Chondrocyte (in vitro differentiated cells): ENCODE measurements at regions not wholly inside any gene's neighbourhood (a gene's known extent, or its start where the extent isn't known, plus 50 kb on each side); places are given as distances from the start of the nearest gene placed in this dataset.
"Not testable (repeated sequence)": the region's sequence is repeated elsewhere in the genome, so short reads cannot be mapped to it uniquely, and the experiment has no call there.

ENCODE experiments used
- DNase-seq: peaks from one replicate; pipeline ENCODE4 v3.0.0; 2021; ENCODE audit warnings: mixed read lengths, low spot score
- H3K27ac Mint-ChIP-seq: one replicate; pipeline ENCODE4 v1.8.0; 2021; ENCODE audit warnings: mild to moderate bottlenecking, moderate library complexity, mixed read lengths; ENCODE audit not compliant: unreplicated experiment
- H3K27me3 Mint-ChIP-seq: 2 replicates; pipeline ENCODE4 v1.8.0; 2021; ENCODE audit warnings: low read depth, mixed read lengths
- H3K36me3 Mint-ChIP-seq: 2 replicates; pipeline ENCODE4 v1.8.0; 2021; ENCODE audit warnings: low read depth, mixed read lengths
- H3K4me1 Mint-ChIP-seq: 2 replicates; pipeline ENCODE4 v1.8.0; 2021; ENCODE audit warnings: low read depth, mild to moderate bottlenecking, mixed read lengths
- H3K4me3 Mint-ChIP-seq: one replicate; pipeline ENCODE4 v1.8.0; 2021; ENCODE audit warnings: mild to moderate bottlenecking, moderate library complexity, mixed read lengths; ENCODE audit not compliant: unreplicated experiment
- H3K9me3 Mint-ChIP-seq: 2 replicates; pipeline ENCODE4 v1.8.0; 2021; ENCODE audit warnings: low read depth, mixed read lengths
- CTCF ChIP-seq: fragments of 200-600 bp; sonication (generic); IDR thresholded peaks from 2 replicates; pipeline ENCODE4 v1.5.0; 2021; ENCODE audit warnings: antibody characterized with exemption, mild to moderate bottlenecking, moderate library complexity

- no peak overlapping the region for H3K27ac Mint-ChIP-seq
- H3K4me1 Mint-ChIP-seq = no peaks in the 10 kb centered on the region
- no peaks in the 10 kb centered on the region for H3K36me3 Mint-ChIP-seq
- TF ChIP-seq CTCF = no peak
- H3K27me3 Mint-ChIP-seq = no peaks in the 10 kb centered on the region
- DNase-seq = no peak
- H3K4me3 Mint-ChIP-seq = no peak overlapping the region
- H3K9me3 Mint-ChIP-seq = peaks cover 5% of the 10 kb centered on the region
Observed at GRCh38 chr1:105591681-105592080, 1464.8 kb upstream of the PRMT6 start.

DNA sequence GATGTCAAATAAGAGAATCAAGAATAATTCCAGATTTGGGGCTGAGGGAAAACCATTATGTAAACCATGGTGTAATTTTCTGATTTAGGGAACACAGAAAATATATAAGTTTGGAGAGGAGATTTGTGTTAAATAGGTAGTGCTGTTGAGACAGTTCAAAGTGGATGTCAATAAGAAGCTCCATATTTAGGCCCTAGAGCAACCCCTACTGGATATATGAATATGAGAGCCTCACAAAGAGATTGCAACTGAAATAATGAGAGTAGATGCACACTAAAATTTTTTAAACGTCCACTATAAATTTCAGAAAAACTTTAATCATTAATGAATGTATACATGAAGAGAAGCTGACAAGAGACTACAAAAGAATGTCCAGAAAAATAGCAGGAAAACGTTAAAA lies 1447.8 kb upstream of the PRMT6 start:
- Mint-ChIP-seq H3K27ac (no peak overlapping the region), H3K9me3 (no peaks in the 10 kb centered on the region), H3K4me1 (no peaks in the 10 kb centered on the region), H3K27me3 (no peaks in the 10 kb centered on the region), H3K4me3 (no peak overlapping the region), H3K36me3 (no peaks in the 10 kb centered on the region)
- peak; percentile 76 for TF ChIP-seq CTCF
- no peak for DNase-seq

DNA sequence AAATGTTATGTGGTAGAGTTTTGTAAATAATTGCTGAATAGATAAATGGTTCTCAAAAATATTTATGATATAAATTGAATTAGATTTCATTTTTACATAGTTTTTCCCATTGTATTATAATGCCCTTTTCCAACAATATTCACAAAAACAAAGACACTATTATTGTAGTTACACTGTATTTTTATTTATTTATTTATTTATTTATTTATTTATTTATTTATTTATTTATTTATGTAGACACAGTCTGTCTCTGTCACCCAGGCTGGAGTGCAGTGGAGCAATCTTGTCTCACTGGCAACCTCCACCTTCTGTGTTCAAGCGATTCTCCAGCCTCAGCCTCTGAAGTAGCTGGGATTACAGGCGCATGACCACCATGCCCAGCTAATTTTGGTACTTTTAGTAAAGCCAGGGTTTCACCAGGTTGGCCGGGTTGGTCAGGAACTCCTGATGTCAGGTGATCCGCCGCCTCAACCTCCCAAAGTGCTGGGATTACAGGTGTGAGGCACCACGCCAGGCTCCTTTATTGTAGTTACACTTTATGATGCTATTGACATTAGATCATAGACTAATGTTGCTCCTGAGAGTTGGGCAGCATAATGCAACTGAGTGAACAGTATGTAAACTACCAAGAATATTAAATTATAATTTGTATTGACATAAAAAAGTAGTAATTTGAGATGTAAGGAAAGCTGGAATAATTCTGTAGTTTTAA lies 1430.0 kb upstream of the PRMT6 start:
- Mint-ChIP-seq H3K4me1 (no peaks in the 10 kb centered on the region), H3K27ac (no peak overlapping the region), H3K36me3 (no peaks in the 10 kb centered on the region), H3K27me3 (no peaks in the 10 kb centered on the region), H3K4me3 (no peak overlapping the region), H3K9me3 (peaks cover 3% of the 10 kb centered on the region)
- DNase-seq = no peak
- TF ChIP-seq CTCF = no peak

- not testable (repeated sequence) for H3K4me3 Mint-ChIP-seq, DNase-seq, H3K27ac Mint-ChIP-seq, H3K9me3 Mint-ChIP-seq, H3K4me1 Mint-ChIP-seq, H3K27me3 Mint-ChIP-seq, H3K36me3 Mint-ChIP-seq
Observed at GRCh38 chr1:105631153-105631744, 1425.2 kb upstream of the PRMT6 start.

DNA sequence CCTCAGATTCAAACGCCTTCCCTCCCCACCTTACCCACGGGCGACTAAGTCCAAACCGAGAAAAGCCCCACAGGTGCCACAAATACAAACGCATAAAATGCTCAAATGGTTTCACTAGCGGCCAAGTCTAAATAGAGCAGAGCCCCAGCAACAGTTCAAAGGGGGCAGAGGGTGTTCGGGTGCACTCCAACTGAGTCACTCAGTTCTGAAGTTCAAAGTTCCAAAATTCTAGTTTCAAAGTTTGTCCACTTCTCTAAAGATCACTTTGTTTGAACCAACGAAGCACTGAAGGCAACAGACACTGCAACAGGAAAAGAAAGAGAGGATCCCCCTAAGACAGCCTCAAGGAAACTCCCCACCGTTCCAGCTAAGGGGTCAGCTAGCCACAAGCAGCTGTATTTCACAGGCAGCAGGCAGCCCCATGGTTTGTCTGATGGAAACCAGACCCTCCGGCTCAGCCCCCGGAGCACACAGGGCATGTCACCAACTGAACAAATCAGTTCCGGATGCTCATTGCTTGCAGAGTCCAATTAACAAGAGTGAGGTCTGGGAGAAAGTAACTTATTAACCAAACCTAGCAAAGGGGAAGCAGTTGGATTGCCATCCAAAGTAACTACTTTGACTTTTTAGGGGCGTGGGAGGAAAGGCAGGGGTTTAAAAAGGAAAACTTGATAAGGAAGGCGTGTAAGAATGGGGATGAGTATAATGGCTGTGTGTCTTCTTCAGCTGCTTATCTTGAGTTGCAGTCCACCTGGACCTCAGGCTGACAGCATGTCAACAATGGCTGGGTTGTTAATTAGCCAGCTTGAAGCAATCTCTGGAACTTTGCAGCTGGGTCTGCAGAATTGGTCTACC lies 1423.9 kb upstream of the PRMT6 start:
- no peak for TF ChIP-seq CTCF
- Mint-ChIP-seq H3K27me3 (peaks cover 3% of the 10 kb centered on the region), H3K4me3 (no peak overlapping the region), H3K4me1 (no peaks in the 10 kb centered on the region), H3K36me3 (no peaks in the 10 kb centered on the region), H3K9me3 (no peaks in the 10 kb centered on the region), H3K27ac (no peak overlapping the region)
- no peak for DNase-seq
